Glutamatergic neuron (in vitro differentiated cells): ENCODE measurements at regions not wholly inside any gene's neighbourhood (a gene's known extent, or its start where the extent isn't known, plus 50 kb on each side); places are given as distances from the start of the nearest gene placed in this dataset.

Experiments used
- DNase-seq: peaks from one replicate; pipeline ENCODE4 v3.0.0; 2022
- H3K27ac Mint-ChIP-seq: one replicate; pipeline ENCODE4 v1.8.0; 2020; ENCODE audit warnings: mild to moderate bottlenecking, mixed read lengths, inconsistent platforms; ENCODE audit not compliant: unreplicated experiment
- H3K27me3 Mint-ChIP-seq: one replicate; pipeline ENCODE4 v1.8.0; 2020; ENCODE audit warnings: mild to moderate bottlenecking, moderate library complexity, mixed read lengths, inconsistent platforms; ENCODE audit not compliant: unreplicated experiment
- H3K36me3 Mint-ChIP-seq: one replicate; pipeline ENCODE4 v1.8.0; 2020; ENCODE audit warnings: mild to moderate bottlenecking, mixed read lengths, inconsistent platforms; ENCODE audit not compliant: unreplicated experiment
- H3K4me1 Mint-ChIP-seq: one replicate; pipeline ENCODE4 v1.8.0; 2020; ENCODE audit warnings: mild to moderate bottlenecking, low read depth, mixed read lengths, inconsistent platforms; ENCODE audit not compliant: unreplicated experiment
- H3K4me3 Mint-ChIP-seq: one replicate; pipeline ENCODE4 v1.8.0; 2020; ENCODE audit warnings: mild to moderate bottlenecking, mixed read lengths, inconsistent platforms; ENCODE audit not compliant: unreplicated experiment
- H3K9me3 Mint-ChIP-seq: one replicate; pipeline ENCODE4 v1.8.0; 2020; ENCODE audit warnings: mild to moderate bottlenecking, moderate library complexity, mixed read lengths, inconsistent platforms; ENCODE audit not compliant: unreplicated experiment
- TF ChIP-seq, protein P1 (sequence below): fragments of 200-600 bp; sonication (generic); IDR thresholded peaks from one replicate; pipeline ENCODE4 v1.5.0; 2021; ENCODE audit not compliant: partially characterized antibody, unreplicated experiment

DNA sequence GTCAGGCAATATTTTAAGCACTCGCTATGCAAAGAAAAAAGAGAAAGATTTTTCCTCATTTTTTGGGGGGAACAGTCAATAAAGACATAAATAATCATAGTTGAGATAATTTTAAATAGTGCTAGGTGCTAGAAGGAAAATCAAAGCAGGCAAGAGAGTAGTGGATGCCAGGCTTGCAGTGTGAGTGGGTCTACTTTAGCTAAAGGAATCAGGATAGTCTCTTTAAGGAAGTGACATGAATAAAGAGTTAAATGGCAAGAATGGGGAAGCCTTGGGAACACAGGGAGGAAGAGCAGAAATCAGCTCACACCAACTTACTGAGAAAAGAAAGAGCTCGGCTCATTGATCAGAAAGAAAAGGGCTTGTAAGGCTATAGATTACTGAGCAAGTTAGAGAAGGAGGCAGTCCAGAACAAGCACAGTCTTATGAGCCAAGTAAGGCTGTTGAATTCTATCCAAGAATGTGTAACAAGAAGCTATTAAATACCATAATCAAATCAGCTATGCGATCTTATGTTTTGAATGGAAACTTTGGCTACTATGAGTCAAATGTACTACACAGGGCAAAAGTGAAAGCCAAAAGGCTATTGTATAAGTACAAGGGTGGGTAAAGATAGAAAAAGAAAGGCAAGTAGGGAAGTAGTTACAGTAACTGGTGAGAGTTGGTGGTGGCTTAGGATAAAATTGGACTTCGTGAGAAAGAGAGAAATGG lies 833.8 kb upstream of the PIK3C3 start:
- Mint-ChIP-seq H3K27me3 (no peaks in the 10 kb centered on the region), H3K9me3 (no peaks in the 10 kb centered on the region)
- DNase-seq: no peak

DNA sequence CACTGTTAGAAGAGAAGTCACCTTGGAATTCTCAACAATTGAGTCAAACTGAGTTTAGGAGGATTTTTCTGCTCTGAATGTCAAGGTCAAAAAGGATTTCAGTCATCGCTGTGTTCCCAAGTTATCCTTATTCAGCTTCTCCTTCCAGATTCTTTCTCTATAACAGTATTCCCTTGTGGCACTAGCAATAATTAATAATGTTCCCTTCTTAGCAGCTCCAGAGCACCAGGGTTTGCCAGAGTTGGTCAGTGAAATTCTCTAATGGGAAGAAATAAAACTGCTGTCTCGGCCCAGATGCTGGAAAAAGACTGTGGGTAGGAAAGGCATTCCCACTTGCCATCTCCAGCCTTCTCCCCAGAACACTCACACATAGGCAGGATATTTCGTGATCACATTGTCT lies 836.0 kb upstream of the PIK3C3 start:
- H3K36me3 Mint-ChIP-seq: no peaks in the 10 kb centered on the region
- no peaks in the 10 kb centered on the region for H3K9me3 Mint-ChIP-seq
- no peaks in the 10 kb centered on the region for H3K4me1 Mint-ChIP-seq
- TF ChIP-seq, protein P1, sequence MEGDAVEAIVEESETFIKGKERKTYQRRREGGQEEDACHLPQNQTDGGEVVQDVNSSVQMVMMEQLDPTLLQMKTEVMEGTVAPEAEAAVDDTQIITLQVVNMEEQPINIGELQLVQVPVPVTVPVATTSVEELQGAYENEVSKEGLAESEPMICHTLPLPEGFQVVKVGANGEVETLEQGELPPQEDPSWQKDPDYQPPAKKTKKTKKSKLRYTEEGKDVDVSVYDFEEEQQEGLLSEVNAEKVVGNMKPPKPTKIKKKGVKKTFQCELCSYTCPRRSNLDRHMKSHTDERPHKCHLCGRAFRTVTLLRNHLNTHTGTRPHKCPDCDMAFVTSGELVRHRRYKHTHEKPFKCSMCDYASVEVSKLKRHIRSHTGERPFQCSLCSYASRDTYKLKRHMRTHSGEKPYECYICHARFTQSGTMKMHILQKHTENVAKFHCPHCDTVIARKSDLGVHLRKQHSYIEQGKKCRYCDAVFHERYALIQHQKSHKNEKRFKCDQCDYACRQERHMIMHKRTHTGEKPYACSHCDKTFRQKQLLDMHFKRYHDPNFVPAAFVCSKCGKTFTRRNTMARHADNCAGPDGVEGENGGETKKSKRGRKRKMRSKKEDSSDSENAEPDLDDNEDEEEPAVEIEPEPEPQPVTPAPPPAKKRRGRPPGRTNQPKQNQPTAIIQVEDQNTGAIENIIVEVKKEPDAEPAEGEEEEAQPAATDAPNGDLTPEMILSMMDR: no peak
- H3K4me3 Mint-ChIP-seq: no peak overlapping the region
- H3K27ac Mint-ChIP-seq: no peak overlapping the region
- H3K27me3 Mint-ChIP-seq: no peaks in the 10 kb centered on the region
- no peak for DNase-seq

More for the DNA sequence above, 833.8 kb upstream of the PIK3C3 start:
- Mint-ChIP-seq H3K36me3 (no peaks in the 10 kb centered on the region), H3K4me3 (no peak overlapping the region), H3K4me1 (no peaks in the 10 kb centered on the region), H3K27ac (no peak overlapping the region)
- TF ChIP-seq, protein P1: no peak

DNA sequence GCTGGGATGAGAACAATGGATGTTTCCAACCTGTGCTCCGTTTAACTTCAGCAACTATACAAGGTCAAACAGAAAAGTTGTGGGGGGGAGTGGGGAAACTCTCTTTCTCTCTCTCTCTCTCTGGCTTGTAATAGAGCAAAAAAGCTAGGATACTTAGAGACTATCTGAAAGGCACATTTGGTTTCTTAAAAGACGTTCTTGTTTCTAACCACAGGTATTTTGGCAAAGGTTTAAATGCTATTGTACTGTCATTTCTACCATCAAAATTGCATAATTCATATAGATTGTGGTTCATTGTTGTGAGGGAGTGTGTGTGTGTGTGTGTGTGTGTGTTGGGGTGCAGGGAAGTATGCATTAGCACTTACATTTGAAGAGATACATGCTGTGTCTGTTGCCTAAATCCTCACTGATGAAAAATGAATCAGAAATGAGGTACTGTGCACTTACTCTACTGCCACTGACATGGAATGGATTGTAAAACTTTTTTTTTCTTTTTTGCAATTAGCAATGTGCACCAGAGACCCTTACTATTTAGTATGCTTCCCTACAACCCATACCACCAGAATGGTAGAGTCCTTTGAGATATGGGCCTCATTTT lies 841.0 kb upstream of the PIK3C3 start:
- Mint-ChIP-seq H3K36me3 (no peaks in the 10 kb centered on the region), H3K9me3 (no peaks in the 10 kb centered on the region), H3K4me3 (no peak overlapping the region), H3K27ac (no peak overlapping the region), H3K27me3 (no peaks in the 10 kb centered on the region), H3K4me1 (no peaks in the 10 kb centered on the region)
- no peak for DNase-seq
- TF ChIP-seq, protein P1: no peak

DNA sequence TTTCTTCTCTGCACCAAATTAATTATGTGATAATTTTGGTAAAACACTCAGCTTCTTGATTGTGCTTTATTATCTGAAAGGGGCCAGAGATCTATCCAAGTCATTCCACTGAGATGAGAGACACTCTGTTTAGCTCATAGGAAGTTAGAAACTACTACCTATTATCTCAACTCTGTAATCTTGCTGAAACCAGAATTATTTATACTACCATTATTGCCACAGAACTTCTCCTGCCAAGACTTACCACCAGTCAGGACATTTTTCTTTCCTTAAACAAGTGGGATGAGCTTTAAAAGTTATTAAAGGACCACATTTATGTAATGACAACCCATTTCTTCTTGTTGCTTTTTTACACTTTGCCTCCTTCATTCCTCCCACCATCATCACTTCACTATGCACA lies 855.6 kb upstream of the PIK3C3 start:
- Mint-ChIP-seq H3K27ac (no peak overlapping the region), H3K4me1 (no peaks in the 10 kb centered on the region), H3K4me3 (no peak overlapping the region), H3K9me3 (no peaks in the 10 kb centered on the region), H3K36me3 (no peaks in the 10 kb centered on the region), H3K27me3 (no peaks in the 10 kb centered on the region)
- DNase-seq: no peak
- TF ChIP-seq, protein P1: no peak

DNA sequence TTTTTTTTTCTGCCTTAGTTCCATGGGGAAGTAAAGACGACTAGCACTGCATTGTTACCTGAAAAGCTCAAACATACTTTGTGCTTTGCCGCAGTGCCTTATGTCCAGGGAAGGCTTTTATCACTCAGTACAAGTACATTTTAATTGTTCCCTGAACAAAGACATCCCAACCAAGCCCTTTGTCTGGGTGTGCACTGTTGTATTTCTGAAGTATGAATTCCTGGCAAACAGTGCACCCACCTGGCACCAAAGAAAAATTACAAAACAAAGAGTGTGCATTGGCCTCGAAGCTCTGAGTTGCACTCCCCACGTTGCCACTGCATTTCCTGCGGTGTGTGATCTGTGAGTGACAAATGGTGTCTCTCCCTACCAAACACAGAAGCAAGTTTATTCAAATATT lies 858.5 kb upstream of the PIK3C3 start:
- no peak for DNase-seq
- H3K27me3 Mint-ChIP-seq: no peaks in the 10 kb centered on the region
- no peak overlapping the region for H3K4me3 Mint-ChIP-seq
- H3K4me1 Mint-ChIP-seq: no peaks in the 10 kb centered on the region
- no peak overlapping the region for H3K27ac Mint-ChIP-seq
- no peaks in the 10 kb centered on the region for H3K36me3 Mint-ChIP-seq
- TF ChIP-seq, protein P1: no peak
- H3K9me3 Mint-ChIP-seq: no peaks in the 10 kb centered on the region
